BJ (cell line): ENCODE measurements at regions not wholly inside any gene's neighbourhood (a gene's known extent, or its start where the extent isn't known, plus 50 kb on each side); places are given as distances from the start of the nearest gene placed in this dataset.

ENCODE experiments used
- CTCF ChIA-PET: fragments of 350-600 bp; formaldehyde crosslinking; extraction: SDS; loops from one replicate; lab custom pipeline; 2021; ENCODE audit warnings: antibody characterized with exemption, inconsistent platforms; lab: Yijun Ruan, JAX
- POLR2A ChIA-PET: fragments of 300-600 bp; sonication (Branson Sonifier 250); formaldehyde crosslinking; extraction: SDS; loops from one replicate; lab custom pipeline; 2021; ENCODE audit warnings: antibody characterized with exemption; lab: Charles Lee
- DNase-seq: peaks from one replicate; pipeline ENCODE4 v3.0.0-alpha.2; 2011; ENCODE audit warnings: low read depth
- H3K27me3 ChIP-seq: 2 replicates; pipeline ENCODE4 v1.6.0; 2011; ENCODE audit warnings: low read length; ENCODE audit not compliant: control insufficient read depth, insufficient read depth
- H3K36me3 ChIP-seq: 2 replicates; pipeline ENCODE4 v1.5.1; 2011; ENCODE audit warnings: low read length; ENCODE audit not compliant: control insufficient read depth, insufficient read depth
- H3K4me3 ChIP-seq: 2 replicates; pipeline ENCODE4 v1.5.1; 2011; ENCODE audit warnings: low read depth, mild to moderate bottlenecking, control low read depth, low read length
- CTCF ChIP-seq: IDR thresholded peaks from 2 replicates; pipeline ENCODE4 v1.5.1; 2011; ENCODE audit warnings: low read depth, mild to moderate bottlenecking, control low read depth, inconsistent platforms, low read length, moderate library complexity; ENCODE audit not compliant: insufficient read depth

- POLR2A ChIA-PET = no interaction called here
- no peak for DNase-seq
- no peaks in the 10 kb centered on the region for H3K36me3 ChIP-seq
- no peak overlapping the region for H3K4me3 ChIP-seq
- CTCF ChIA-PET = no interaction called here
- no peaks in the 10 kb centered on the region for H3K27me3 ChIP-seq
- no peak for TF ChIP-seq CTCF
These were observed 115.1 kb upstream of the TOP1 start for GRCh38 chr20:40913224-40914185.

- ChIA-PET CTCF (no interaction called here), POLR2A (no interaction called here)
- no peak for TF ChIP-seq CTCF
- H3K36me3 ChIP-seq = no peaks in the 10 kb centered on the region
- H3K4me3 ChIP-seq = no peak overlapping the region
- no peaks in the 10 kb centered on the region for H3K27me3 ChIP-seq
- DNase-seq = no peak
These were observed 112.9 kb upstream of the TOP1 start for GRCh38 chr20:40915756-40916155.

GRCh38 chr20:40916276-40916675 is 112.3 kb upstream of the TOP1 start:
- DNase-seq = no peak
- Histone ChIP-seq H3K4me3 (no peak overlapping the region), H3K27me3 (no peaks in the 10 kb centered on the region), H3K36me3 (no peaks in the 10 kb centered on the region)
- POLR2A ChIA-PET = no interaction called here
- TF ChIP-seq CTCF = no peak
- CTCF ChIA-PET = no interaction called here

GRCh38 chr20:40920291-40920690 is 108.3 kb upstream of the TOP1 start:
- Histone ChIP-seq H3K27me3 (no peaks in the 10 kb centered on the region), H3K36me3 (no peaks in the 10 kb centered on the region), H3K4me3 (no peak overlapping the region)
- ChIA-PET CTCF (no interaction called here), POLR2A (no interaction called here)
- DNase-seq = no peak
- TF ChIP-seq CTCF = no peak

GRCh38 chr20:40922865-40923264 is 105.8 kb upstream of the TOP1 start:
- DNase-seq = no peak
- Histone ChIP-seq H3K4me3 (no peak overlapping the region), H3K36me3 (no peaks in the 10 kb centered on the region), H3K27me3 (no peaks in the 10 kb centered on the region)
- ChIA-PET CTCF (no interaction called here), POLR2A (no interaction called here)
- no peak for TF ChIP-seq CTCF
